K562 (cell line): ENCODE measurements at regions not wholly inside any gene's neighbourhood (a gene's known extent, or its start where the extent isn't known, plus 50 kb on each side); places are given as distances from the start of the nearest gene placed in this dataset.

Source experiments
- ATAC-seq: fragments of 200-7000 bp; cut with Tn5 transposase; 3 replicates; pipeline ENCODE4 v1.9.1; 2020; ENCODE audit warnings: moderate library complexity
- BruUV-seq: library from RNA; stranded (reverse); fragments of 400-500 nt; replicated peaks from 2 replicates; lab custom pipeline; 2021; lab: Mats Ljungman, UMichigan
- CTCF ChIA-PET: fragments of 300-600 bp; formaldehyde crosslinking; extraction: SDS; loops from one replicate; lab custom pipeline; 2021; ENCODE audit warnings: low intra/inter-chr PET ratio; lab: Yijun Ruan, JAX
- POLR2A ChIA-PET: fragments of 300-600, 350-650 bp; sonication (Branson Sonifier 250); formaldehyde crosslinking; extraction: SDS; loops from one replicate; lab custom pipeline; 2021; ENCODE audit warnings: antibody characterized with exemption, inconsistent platforms; lab: Yijun Ruan, JAX
- DNase-seq, 4 experiments: peaks; one replicate each; pipeline versions ENCODE4 v3.0.0 to v3.0.0-alpha.2; 2011 to 2018; ENCODE audit warnings: low spot score in 3 of 4, mixed read lengths in 3 of 4; ENCODE audit errors: extremely low read depth in 1 of 4
- FAIRE-seq: peaks from 2 replicates; lab custom pipeline; 2011; peaks lifted over from hg19 to GRCh38; lab: Jason Lieb, UNC
- H2AFZ ChIP-seq: 2 replicates; pipeline ENCODE4 v1.6.0; 2011; ENCODE audit warnings: low read depth, low read length, control low read depth, inconsistent platforms
- H3K27ac ChIP-seq: fragments of 200-600 bp; 3 replicates; pipeline ENCODE4 v1.8.0; 2011; ENCODE audit warnings: low read depth, mild to moderate bottlenecking, control low read depth, inconsistent platforms, low read length, moderate library complexity, mixed read lengths; ENCODE audit errors: extremely low read depth
- H3K27me3 ChIP-seq, 2 experiments: fragments of 300-600 bp in 1 of 2; 2 replicates in 1 of 2; 3 replicates in 1 of 2; pipeline versions ENCODE4 v1.6.0 to v1.8.0; 2011; ENCODE audit warnings: inconsistent platforms in 2 of 2, low read length in 2 of 2, mild to moderate bottlenecking in 1 of 2, mixed read lengths in 1 of 2, moderate library complexity in 1 of 2; ENCODE audit not compliant: control insufficient read depth in 2 of 2, insufficient read depth in 2 of 2
- H3K36me3 ChIP-seq: fragments of 300-600 bp; 3 replicates; pipeline ENCODE4 v1.8.0; 2011; ENCODE audit warnings: mild to moderate bottlenecking, low read length, inconsistent platforms; ENCODE audit not compliant: control insufficient read depth, insufficient read depth
- H3K4me1 ChIP-seq, 2 experiments: fragments of 200-600 bp in 1 of 2; replicated peaks in 1 of 2; 2 replicates in 1 of 2; 3 replicates in 1 of 2; pipeline versions ENCODE4 v1.5.1 to v1.8.0; 2011; ENCODE audit warnings: inconsistent platforms in 2 of 2, low read length in 2 of 2, mild to moderate bottlenecking in 1 of 2, mixed read lengths in 1 of 2, moderate library complexity in 1 of 2; ENCODE audit not compliant: control insufficient read depth in 2 of 2, insufficient read depth in 2 of 2
- H3K4me2 ChIP-seq: 2 replicates; pipeline ENCODE4 v1.6.1; 2011; ENCODE audit warnings: low read length, control low read depth, inconsistent platforms, mixed read lengths; ENCODE audit not compliant: insufficient read depth
- H3K4me3 ChIP-seq: fragments of 200-600 bp; sonication (generic), shearing (Covaris generic); 2 replicates; pipeline ENCODE4 v1.5.1; 2016; ENCODE audit warnings: control low read depth, inconsistent platforms
- H3K79me2 ChIP-seq: fragments of 200-600 bp; 3 replicates; pipeline ENCODE4 v1.8.0; 2011; ENCODE audit warnings: low read length, inconsistent platforms; ENCODE audit not compliant: control insufficient read depth, insufficient read depth
- H3K9ac ChIP-seq, 2 experiments: 2 replicates each; pipeline versions ENCODE4 v1.6.0 to v1.6.1; 2011; ENCODE audit warnings: low read depth in 2 of 2, low read length in 2 of 2, control low read depth in 1 of 2, inconsistent platforms in 1 of 2, mild to moderate bottlenecking in 1 of 2, mixed read lengths in 1 of 2; ENCODE audit not compliant: insufficient read depth in 1 of 2
- H3K9me1 ChIP-seq: one replicate; pipeline ENCODE4 v1.6.0; 2011; ENCODE audit warnings: inconsistent platforms, mild to moderate bottlenecking, low read length, moderate library complexity; ENCODE audit not compliant: control insufficient read depth, insufficient read depth
- H3K9me3 ChIP-seq: replicated peaks from 2 replicates; pipeline ENCODE4 v1.5.1; 2011; ENCODE audit warnings: low read depth, low read length, inconsistent platforms; ENCODE audit not compliant: control insufficient read depth, insufficient read depth
- H4K20me1 ChIP-seq: replicated peaks from 2 replicates; pipeline ENCODE4 v1.6.1; 2011; ENCODE audit warnings: low read length, inconsistent platforms, mixed read lengths; ENCODE audit not compliant: control insufficient read depth, insufficient read depth
- ASH1L ChIP-seq: fragments of 450-650 bp; IDR thresholded peaks from 2 replicates; pipeline ENCODE4 v1.6.1; 2018; ENCODE audit warnings: borderline replicate concordance, mild to moderate bottlenecking, low read depth; ENCODE audit not compliant: partially characterized antibody
- CBFA2T2 ChIP-seq: fragments of 450-650 bp; conservative IDR thresholded peaks from 2 replicates; pipeline ENCODE4 v1.6.1; 2017; ENCODE audit warnings: mild to moderate bottlenecking
- CREB1 ChIP-seq, 2 experiments: sonication (generic) in 1 of 2; formaldehyde crosslinking in 1 of 2; IDR thresholded peaks; 2 replicates each; pipeline versions ENCODE4 v1.6.1 to v1.8.0; 2012 to 2022; ENCODE audit warnings: inconsistent platforms in 1 of 2, mild to moderate bottlenecking in 1 of 2, missing genetic modification reagents in 1 of 2, moderate library complexity in 1 of 2
- FOXK1 ChIP-seq: sonication (generic); formaldehyde crosslinking; IDR thresholded peaks from 2 replicates; pipeline ENCODE4 v1.8.0; 2022; ENCODE audit warnings: missing genetic modification reagents, mild to moderate bottlenecking, borderline replicate concordance
- ILF3 ChIP-seq: fragments of 450-650 bp; IDR thresholded peaks from 2 replicates; pipeline ENCODE4 v1.6.1; 2018; ENCODE audit warnings: antibody characterized with exemption, mild to moderate bottlenecking, moderate library complexity, borderline replicate concordance
- JUNB ChIP-seq: fragments of 450-650 bp; formaldehyde crosslinking; conservative IDR thresholded peaks from 2 replicates; pipeline ENCODE4 v1.4.0; 2020; ENCODE audit warnings: mild to moderate bottlenecking
- MBD2 ChIP-seq: sonication (generic); IDR thresholded peaks from 2 replicates; pipeline ENCODE4 v1.6.1; 2016; ENCODE audit warnings: low read depth, borderline replicate concordance
- MEIS2 ChIP-seq: fragments of 450-650 bp; IDR thresholded peaks from 2 replicates; pipeline ENCODE4 v1.6.1; 2014; ENCODE audit warnings: mild to moderate bottlenecking; ENCODE audit not compliant: partially characterized antibody
- NR0B1 ChIP-seq: fragments of 450-650 bp; IDR thresholded peaks from one replicate; pipeline ENCODE4 v1.6.1; 2018; ENCODE audit warnings: mild to moderate bottlenecking, moderate library complexity; ENCODE audit not compliant: partially characterized antibody
- POU5F1 ChIP-seq: fragments of 150-350 bp; IDR thresholded peaks from 2 replicates; pipeline ENCODE4 v1.6.1; 2014; ENCODE audit warnings: borderline replicate concordance, low read length, low read depth, mild to moderate bottlenecking; ENCODE audit not compliant: partially characterized antibody
- SREBF2 ChIP-seq: sonication (generic); formaldehyde crosslinking; IDR thresholded peaks from 2 replicates; pipeline ENCODE4 v1.4.0; 2020; ENCODE audit warnings: mild to moderate bottlenecking, missing genetic modification reagents
- ZFP1 ChIP-seq: fragments of 450-650 bp; formaldehyde crosslinking; IDR thresholded peaks from 2 replicates; pipeline ENCODE4 v1.4.0; 2020; ENCODE audit warnings: mild to moderate bottlenecking, mixed read lengths
- ZNF277 ChIP-seq: fragments of 250-450 bp; sonication (Bioruptor Pico); IDR thresholded peaks from 2 replicates; pipeline ENCODE4 v1.8.0; 2022; ENCODE audit warnings: inconsistent platforms, mild to moderate bottlenecking, moderate library complexity, borderline replicate concordance
- ZNF436 ChIP-seq: fragments of 250-450, 450-650 bp; sonication (Bioruptor Pico); formaldehyde crosslinking; IDR thresholded peaks from 2 replicates; pipeline ENCODE4 v1.7.0; 2020; ENCODE audit warnings: mild to moderate bottlenecking
- WGBS: fragments of 100-300 bp; shearing (Covaris generic); methylation state at CpG from one replicate; pipeline ENCODE4 v1.1.6; 2016; ENCODE audit warnings: low coverage, mixed read lengths; ENCODE audit not compliant: insufficient coverage; ENCODE audit errors: missing lambda C conversion rate; 5-methylcytosine and 5-hydroxymethylcytosine counted together
- in situ Hi-C: fragments of 300-500 bp; cut with MboI; formaldehyde crosslinking; loops from 4 replicates; pipeline ENCODE4 v1.15.0; 2018; ENCODE audit warnings: inconsistent platforms, mixed read lengths
- intact Hi-C: fragments of 100-400 bp; cut with micrococcal nuclease; formaldehyde crosslinking; loops from 2 replicates; pipeline ENCODE4 v1.14.2; 2022
- TF ChIP-seq, protein P1 (sequence below): fragments of 250-450 bp; sonication (Bioruptor Pico); IDR thresholded peaks from 2 replicates; pipeline ENCODE4 v1.5.0; 2021

GRCh38 chr2:138112536-138112935, 148.3 kb downstream of the HNMT start (continued):
- TF ChIP-seq CREB1 (IDR thresholded peaks at IDR 0.05), result no peak
- no peak for TF ChIP-seq CREB1 (CRISPR knock-in tag; IDR thresholded peaks at IDR 0.05)
- no peak for TF ChIP-seq ILF3
- TF ChIP-seq ZNF277 (CRISPR knock-in tag), result no peak

- no TSS peak for BruUV-seq
- no peaks in the 10 kb centered on the region for H3K36me3 ChIP-seq
- no peak overlapping the region for H3K9ac ChIP-seq
- no peaks in the 10 kb centered on the region for H3K4me1 ChIP-seq
- no peaks in the 10 kb centered on the region for H3K79me2 ChIP-seq
- intact Hi-C loops, result no loop called here
- no peaks in the 10 kb centered on the region for H3K9me3 ChIP-seq
- no peaks in the 10 kb centered on the region for H4K20me1 ChIP-seq
- whole genome bisulfite sequencing, result 11% methylated on average over 4 of the region's 4 CpGs
- H3K4me2 ChIP-seq, result no peak overlapping the region
- no peaks in the 10 kb centered on the region for H3K9me1 ChIP-seq
- CTCF ChIA-PET, result no interaction called here
- POLR2A ChIA-PET, result no interaction called here
- ATAC-seq, result no peak
- DNase-seq, result no peak
- H3K27ac ChIP-seq, result no peak overlapping the region
- no peak overlapping the region for H3K4me3 ChIP-seq
- H3K27me3 ChIP-seq, result no peaks in the 10 kb centered on the region
- in situ Hi-C loops, result no loop called here
- FAIRE-seq, result no peak
- H2AFZ ChIP-seq, result no peak overlapping the region
- TF ChIP-seq MEIS2 (peak; percentile 29), JUNB (CRISPR knock-in tag) (no peak), ZNF436 (no peak), MBD2 (no peak), SREBF2 (CRISPR knock-in tag) (no peak), ZFP1 (CRISPR knock-in tag) (no peak), POU5F1 (no peak), FOXK1 (no peak), CBFA2T2 (0 out of 2 replicates have a peak, but pooled peaks have one; percentile 5), NR0B1 (no peak), ILF3 (no peak), ASH1L (no peak)
- TF ChIP-seq, protein P1, sequence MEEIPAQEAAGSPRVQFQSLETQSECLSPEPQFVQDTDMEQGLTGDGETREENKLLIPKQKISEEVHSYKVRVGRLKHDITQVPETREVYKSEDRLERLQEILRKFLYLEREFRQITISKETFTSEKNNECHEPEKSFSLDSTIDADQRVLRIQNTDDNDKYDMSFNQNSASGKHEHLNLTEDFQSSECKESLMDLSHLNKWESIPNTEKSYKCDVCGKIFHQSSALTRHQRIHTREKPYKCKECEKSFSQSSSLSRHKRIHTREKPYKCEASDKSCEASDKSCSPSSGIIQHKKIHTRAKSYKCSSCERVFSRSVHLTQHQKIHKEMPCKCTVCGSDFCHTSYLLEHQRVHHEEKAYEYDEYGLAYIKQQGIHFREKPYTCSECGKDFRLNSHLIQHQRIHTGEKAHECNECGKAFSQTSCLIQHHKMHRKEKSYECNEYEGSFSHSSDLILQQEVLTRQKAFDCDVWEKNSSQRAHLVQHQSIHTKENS, result no peak
These were observed 149.7 kb downstream of the HNMT start for GRCh38 chr2:138113871-138114525.
